ENCODE measurements at regions not wholly inside any gene's neighbourhood (a gene's known extent, or its start where the extent isn't known, plus 50 kb on each side); places are given as distances from the start of the nearest gene placed in this dataset.
"Not testable (repeated sequence)": the region's sequence is repeated elsewhere in the genome, so short reads cannot be mapped to it uniquely, and the experiment has no call there.

GRCh38 chr4:3634894-3635820, 102.9 kb upstream of the LRPAP1 start:
- H3K4me3 ChIP-seq (ENCODE audit: low read depth, low read length), result no peak overlapping the region
- no peaks in the 10 kb centered on the region for H3K4me1 ChIP-seq
- DNase-seq, result no peak
- TF ChIP-seq CTCF (IDR thresholded peaks at IDR 0.05; ENCODE audit: low read depth, low read length), result no peak
- H3K36me3 ChIP-seq, result no peaks in the 10 kb centered on the region
- H3K27me3 ChIP-seq, result no peaks in the 10 kb centered on the region
- H3K9me3 ChIP-seq, result no peaks in the 10 kb centered on the region

GRCh38 chr4:3634281-3634857, 102.1 kb upstream of the LRPAP1 start:
- Histone ChIP-seq H3K4me1 (no peaks in the 10 kb centered on the region), H3K36me3 (no peaks in the 10 kb centered on the region), H3K4me3 (ENCODE audit: low read depth, low read length) (no peak overlapping the region), H3K9me3 (no peaks in the 10 kb centered on the region), H3K27me3 (no peaks in the 10 kb centered on the region)
- no peak for DNase-seq
- TF ChIP-seq CTCF (IDR thresholded peaks at IDR 0.05; ENCODE audit: low read depth, low read length), result no peak

GRCh38 chr4:3633277-3633676, 101.1 kb upstream of the LRPAP1 start:
- not testable (repeated sequence) for H3K27me3 ChIP-seq; DNase-seq; H3K4me3 ChIP-seq (ENCODE audit: low read depth, low read length); H3K36me3 ChIP-seq; H3K9me3 ChIP-seq; H3K4me1 ChIP-seq

GRCh38 chr4:3632794-3633193, 100.6 kb upstream of the LRPAP1 start:
- not testable (repeated sequence) for H3K4me1 ChIP-seq; H3K36me3 ChIP-seq; DNase-seq; H3K9me3 ChIP-seq; H3K4me3 ChIP-seq (ENCODE audit: low read depth, low read length); H3K27me3 ChIP-seq

GRCh38 chr4:3631544-3632266, 99.5 kb upstream of the LRPAP1 start:
- H3K36me3 ChIP-seq; H3K9me3 ChIP-seq; H3K27me3 ChIP-seq; H3K4me1 ChIP-seq; H3K4me3 ChIP-seq (ENCODE audit: low read depth, low read length); DNase-seq: not testable (repeated sequence)

- DNase-seq, result no peak
- Histone ChIP-seq H3K27me3 (no peaks in the 10 kb centered on the region), H3K4me1 (no peaks in the 10 kb centered on the region), H3K4me3 (ENCODE audit: low read depth, low read length) (no peak overlapping the region), H3K9me3 (no peaks in the 10 kb centered on the region), H3K36me3 (no peaks in the 10 kb centered on the region)
- no peak for TF ChIP-seq CTCF (IDR thresholded peaks at IDR 0.05; ENCODE audit: low read depth, low read length)
Measured at GRCh38 chr4:3630598-3631543, 98.6 kb upstream of the LRPAP1 start.

- no peak overlapping the region for H3K4me3 ChIP-seq (ENCODE audit: low read depth, low read length)
- TF ChIP-seq CTCF (IDR thresholded peaks at IDR 0.05; ENCODE audit: low read depth, low read length), result no peak
- DNase-seq, result no peak
Measured at GRCh38 chr4:3630136-3630597, 97.9 kb upstream of the LRPAP1 start.

More at GRCh38 chr4:3630136-3630597, 97.9 kb upstream of the LRPAP1 start:
- Histone ChIP-seq H3K9me3 (no peaks in the 10 kb centered on the region), H3K4me1 (no peaks in the 10 kb centered on the region), H3K27me3 (no peaks in the 10 kb centered on the region), H3K36me3 (no peaks in the 10 kb centered on the region)
